ENCODE measurements at regions not wholly inside any gene's neighbourhood (a gene's known extent, or its start where the extent isn't known, plus 50 kb on each side); places are given as distances from the start of the nearest gene placed in this dataset.

- Histone ChIP-seq H3K4me3 (ENCODE audit: low read length) (no peak overlapping the region), H3K4me1 (ENCODE audit: control insufficient read depth in 2 of 2, insufficient read depth in 2 of 2, low read length in 2 of 2) (no peaks in the 10 kb centered on the region), H3K27me3 (ENCODE audit: control insufficient read depth in 2 of 2, insufficient read depth in 2 of 2, low read length in 2 of 2) (no peaks in the 10 kb centered on the region), H3K27ac (ENCODE audit: low read depth, low read length) (no peak overlapping the region), H3K36me3 (ENCODE audit: control insufficient read depth in 2 of 3, insufficient read depth in 3 of 3, low read length in 3 of 3) (no peaks in the 10 kb centered on the region), H3K9me3 (ENCODE audit: control insufficient read depth in 2 of 3, low read length in 3 of 3) (no peaks in the 10 kb centered on the region)
- intact Hi-C loops (cut with micrococcal nuclease): no loop called here
- ATAC-seq (no peak), DNase-seq (no peak)
- CTCF ChIA-PET: interaction anchor here (0.6 kb wide), 1 partner anchor 768 kb away, joined by 3 read pairs; no protein-coding TSS in a partner anchor
- no peak overlapping the region for H3K27ac Mint-ChIP-seq
- no peaks in the 10 kb centered on the region for H3K9me3 Mint-ChIP-seq
- no peaks in the 10 kb centered on the region for H3K36me3 Mint-ChIP-seq
- H3K27me3 Mint-ChIP-seq: peaks cover 0 to 23% (median 8%) of the 10 kb centered on the region in 5 donors
- H3K4me3 Mint-ChIP-seq: no peak overlapping the region
- POLR2A ChIA-PET: no interaction called here
- no peaks in the 10 kb centered on the region for H3K4me1 Mint-ChIP-seq
Measured at GRCh38 chr6:134731615-134732014, 218.3 kb downstream of the ALDH8A1 start.

- Mint-ChIP-seq H3K4me1 (no peaks in the 10 kb centered on the region), H3K36me3 (no peaks in the 10 kb centered on the region), H3K4me3 (no peak overlapping the region), H3K27ac (no peak overlapping the region), H3K9me3 (peaks cover 0 to 1% (median 0%) of the 10 kb centered on the region in 11 donors), H3K27me3 (peaks cover 0 to 25% (median 13%) of the 10 kb centered on the region in 5 donors)
- ChIA-PET POLR2A (no interaction called here), CTCF (no interaction called here)
- DNase-seq (no peak), ATAC-seq (no peak)
- intact Hi-C loops (cut with micrococcal nuclease): no loop called here
- Histone ChIP-seq H3K4me3 (ENCODE audit: low read length) (no peak overlapping the region), H3K27me3 (ENCODE audit: control insufficient read depth in 2 of 2, insufficient read depth in 2 of 2, low read length in 2 of 2) (no peaks in the 10 kb centered on the region), H3K4me1 (ENCODE audit: control insufficient read depth in 2 of 2, insufficient read depth in 2 of 2, low read length in 2 of 2) (no peaks in the 10 kb centered on the region), H3K27ac (ENCODE audit: low read depth, low read length) (no peak overlapping the region), H3K36me3 (ENCODE audit: control insufficient read depth in 2 of 3, insufficient read depth in 3 of 3, low read length in 3 of 3) (no peaks in the 10 kb centered on the region), H3K9me3 (ENCODE audit: control insufficient read depth in 2 of 3, low read length in 3 of 3) (no peaks in the 10 kb centered on the region)
Measured at GRCh38 chr6:134730013-134730412, 219.9 kb downstream of the ALDH8A1 start.

DNA sequence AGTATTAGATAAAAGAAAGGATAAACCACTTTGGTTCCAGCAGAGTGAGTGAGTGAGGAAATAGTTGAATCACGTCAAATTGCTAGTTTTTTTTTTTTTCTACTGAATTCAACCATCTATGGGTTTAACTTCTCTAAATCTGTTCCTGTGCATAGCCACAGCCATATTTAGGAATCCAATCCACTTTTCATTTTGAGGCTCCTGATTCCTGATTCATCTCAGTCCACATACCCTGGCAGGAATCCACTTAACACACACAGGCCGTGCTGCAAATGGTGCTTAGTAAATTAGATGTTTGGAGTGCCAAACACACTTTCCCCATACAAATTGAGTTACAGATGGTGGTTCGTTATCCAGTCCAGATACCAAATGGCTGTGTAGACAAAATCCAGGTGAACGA is 220.3 kb downstream of the ALDH8A1 start:
- Mint-ChIP-seq H3K36me3 (no peaks in the 10 kb centered on the region), H3K4me1 (no peaks in the 10 kb centered on the region), H3K4me3 (no peak overlapping the region), H3K27me3 (peaks cover 0 to 26% (median 13%) of the 10 kb centered on the region in 5 donors), H3K27ac (no peak overlapping the region), H3K9me3 (peaks cover 0 to 1% (median 0%) of the 10 kb centered on the region in 11 donors)
- no peaks in the 10 kb centered on the region for H3K36me3 ChIP-seq (ENCODE audit: control insufficient read depth in 2 of 3, insufficient read depth in 3 of 3, low read length in 3 of 3)
- H3K9me3 ChIP-seq (ENCODE audit: control insufficient read depth in 2 of 3, low read length in 3 of 3): no peaks in the 10 kb centered on the region
- ChIA-PET POLR2A (no interaction called here), CTCF (no interaction called here)
- H3K4me3 ChIP-seq (ENCODE audit: low read length): no peak overlapping the region
- no peak for ATAC-seq
- H3K4me1 ChIP-seq (ENCODE audit: control insufficient read depth in 2 of 2, insufficient read depth in 2 of 2, low read length in 2 of 2): no peaks in the 10 kb centered on the region
- no peak for DNase-seq
- no peak overlapping the region for H3K27ac ChIP-seq (ENCODE audit: low read depth, low read length)
- intact Hi-C loops (cut with micrococcal nuclease): no loop called here
- H3K27me3 ChIP-seq (ENCODE audit: control insufficient read depth in 2 of 2, insufficient read depth in 2 of 2, low read length in 2 of 2): no peaks in the 10 kb centered on the region

GRCh38 chr6:134727081-134727480 is 222.8 kb downstream of the ALDH8A1 start:
- ChIA-PET POLR2A (no interaction called here), CTCF (no interaction called here)
- ATAC-seq (no peak), DNase-seq (no peak)
- no peak overlapping the region for H3K4me3 ChIP-seq (ENCODE audit: low read length)
- H3K9me3 Mint-ChIP-seq: peaks cover 0 to 1% (median 0%) of the 10 kb centered on the region in 11 donors
- H3K27ac ChIP-seq (ENCODE audit: low read depth, low read length): no peak overlapping the region
- H3K36me3 Mint-ChIP-seq: no peaks in the 10 kb centered on the region
- H3K36me3 ChIP-seq (ENCODE audit: control insufficient read depth in 2 of 3, insufficient read depth in 3 of 3, low read length in 3 of 3): no peaks in the 10 kb centered on the region
- H3K4me1 Mint-ChIP-seq: no peaks in the 10 kb centered on the region
- no peaks in the 10 kb centered on the region for H3K9me3 ChIP-seq (ENCODE audit: control insufficient read depth in 2 of 3, low read length in 3 of 3)
- H3K27ac Mint-ChIP-seq: no peak overlapping the region
- peaks cover 0 to 37% (median 13%) of the 10 kb centered on the region in 5 donors for H3K27me3 Mint-ChIP-seq
- no peaks in the 10 kb centered on the region for H3K27me3 ChIP-seq (ENCODE audit: control insufficient read depth in 2 of 2, insufficient read depth in 2 of 2, low read length in 2 of 2)
- intact Hi-C loops (cut with micrococcal nuclease): no loop called here
- H3K4me1 ChIP-seq (ENCODE audit: control insufficient read depth in 2 of 2, insufficient read depth in 2 of 2, low read length in 2 of 2): no peaks in the 10 kb centered on the region
- H3K4me3 Mint-ChIP-seq: no peak overlapping the region

GRCh38 chr6:134725590-134725989 is 224.3 kb downstream of the ALDH8A1 start:
- peaks cover 0 to under 1% (median 0%) of the 10 kb centered on the region in 7 donors for H3K4me1 Mint-ChIP-seq
- H3K27ac Mint-ChIP-seq: no peak overlapping the region
- ChIA-PET CTCF (no interaction called here), POLR2A (no interaction called here)
- H3K36me3 Mint-ChIP-seq: no peaks in the 10 kb centered on the region
- no peak for ATAC-seq
- H3K27me3 ChIP-seq (ENCODE audit: control insufficient read depth in 2 of 2, insufficient read depth in 2 of 2, low read length in 2 of 2): no peaks in the 10 kb centered on the region
- no peak for DNase-seq
- H3K4me1 ChIP-seq (ENCODE audit: control insufficient read depth in 2 of 2, insufficient read depth in 2 of 2, low read length in 2 of 2): no peaks in the 10 kb centered on the region
- H3K4me3 Mint-ChIP-seq: no peak overlapping the region
- intact Hi-C loops (cut with micrococcal nuclease): no loop called here
- H3K36me3 ChIP-seq (ENCODE audit: control insufficient read depth in 2 of 3, insufficient read depth in 3 of 3, low read length in 3 of 3): no peaks in the 10 kb centered on the region
- peaks cover 0 to 36% (median 9%) of the 10 kb centered on the region in 5 donors for H3K27me3 Mint-ChIP-seq
- H3K4me3 ChIP-seq (ENCODE audit: low read length): no peak overlapping the region
- H3K9me3 ChIP-seq (ENCODE audit: control insufficient read depth in 2 of 3, low read length in 3 of 3): no peaks in the 10 kb centered on the region
- H3K27ac ChIP-seq (ENCODE audit: low read depth, low read length): no peak overlapping the region
- H3K9me3 Mint-ChIP-seq: peaks cover 0 to 1% (median 0%) of the 10 kb centered on the region in 11 donors

- Mint-ChIP-seq H3K4me3 (no peak overlapping the region), H3K27ac (no peak overlapping the region), H3K9me3 (peaks cover 0 to 1% (median 0%) of the 10 kb centered on the region in 11 donors), H3K36me3 (no peaks in the 10 kb centered on the region), H3K27me3 (peaks cover 0 to 36% (median 9%) of the 10 kb centered on the region in 5 donors), H3K4me1 (peaks cover 0 to 3% (median 0%) of the 10 kb centered on the region in 7 donors)
- Histone ChIP-seq H3K27ac (ENCODE audit: low read depth, low read length) (no peak overlapping the region), H3K9me3 (ENCODE audit: control insufficient read depth in 2 of 3, low read length in 3 of 3) (no peaks in the 10 kb centered on the region), H3K4me1 (ENCODE audit: control insufficient read depth in 2 of 2, insufficient read depth in 2 of 2, low read length in 2 of 2) (no peaks in the 10 kb centered on the region), H3K27me3 (ENCODE audit: control insufficient read depth in 2 of 2, insufficient read depth in 2 of 2, low read length in 2 of 2) (no peaks in the 10 kb centered on the region), H3K4me3 (ENCODE audit: low read length) (no peak overlapping the region), H3K36me3 (ENCODE audit: control insufficient read depth in 2 of 3, insufficient read depth in 3 of 3, low read length in 3 of 3) (no peaks in the 10 kb centered on the region)
- DNase-seq (peak in 1 of 9 donors; percentile 5), ATAC-seq (no peak)
- intact Hi-C loops (cut with micrococcal nuclease): no loop called here
- ChIA-PET POLR2A (no interaction called here), CTCF (no interaction called here)
Measured at GRCh38 chr6:134724771-134725340, 225.0 kb downstream of the ALDH8A1 start.

- no peaks in the 10 kb centered on the region for H3K4me1 ChIP-seq (ENCODE audit: control insufficient read depth in 2 of 2, insufficient read depth in 2 of 2, low read length in 2 of 2)
- no peaks in the 10 kb centered on the region for H3K9me3 ChIP-seq (ENCODE audit: control insufficient read depth in 2 of 3, low read length in 3 of 3)
- no peak overlapping the region for H3K4me3 Mint-ChIP-seq
- H3K36me3 Mint-ChIP-seq: no peaks in the 10 kb centered on the region
- H3K9me3 Mint-ChIP-seq: peaks cover 0 to 1% (median 0%) of the 10 kb centered on the region in 11 donors
- no peak for ATAC-seq
- H3K4me3 ChIP-seq (ENCODE audit: low read length): no peak overlapping the region
- intact Hi-C loops (cut with micrococcal nuclease): no loop called here
- H3K36me3 ChIP-seq (ENCODE audit: control insufficient read depth in 2 of 3, insufficient read depth in 3 of 3, low read length in 3 of 3): no peaks in the 10 kb centered on the region
- no peak for DNase-seq
- H3K27ac ChIP-seq (ENCODE audit: low read depth, low read length): no peak overlapping the region
- no peak overlapping the region for H3K27ac Mint-ChIP-seq
- H3K27me3 ChIP-seq (ENCODE audit: control insufficient read depth in 2 of 2, insufficient read depth in 2 of 2, low read length in 2 of 2): no peaks in the 10 kb centered on the region
- POLR2A ChIA-PET: no interaction called here
- H3K27me3 Mint-ChIP-seq: peaks cover 0 to 36% (median 9%) of the 10 kb centered on the region in 5 donors
- peaks cover 0 to 3% (median 0%) of the 10 kb centered on the region in 7 donors for H3K4me1 Mint-ChIP-seq
- CTCF ChIA-PET: no interaction called here
Measured at GRCh38 chr6:134723081-134723871, 226.6 kb downstream of the ALDH8A1 start.
